ENCODE measurements at regions not wholly inside any gene's neighbourhood (a gene's known extent, or its start where the extent isn't known, plus 50 kb on each side); places are given as distances from the start of the nearest gene placed in this dataset.

DNA sequence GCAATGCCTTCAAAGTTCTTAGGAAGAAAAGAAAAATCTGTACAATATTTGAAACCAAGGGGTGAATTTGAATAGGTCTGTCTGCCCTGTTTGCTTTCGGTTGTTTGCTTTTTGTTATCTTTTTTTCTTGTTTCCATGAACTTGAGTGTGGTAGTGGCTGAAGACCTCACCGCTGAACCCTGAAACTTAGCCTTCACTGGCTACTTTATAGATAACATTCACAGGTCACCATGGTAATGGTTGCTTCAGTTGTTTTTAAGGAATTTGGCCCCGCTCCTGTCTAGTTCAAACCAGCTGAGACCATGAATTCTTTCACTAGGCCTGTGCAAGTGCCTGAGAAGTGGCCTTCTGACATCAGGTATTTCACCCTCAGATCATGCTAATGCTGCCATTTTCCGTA, 137.0 kb upstream of the PMFBP1 start:
- no peak for TF ChIP-seq TEAD4 (IDR thresholded peaks at IDR 0.05)
- TF ChIP-seq, protein P1, sequence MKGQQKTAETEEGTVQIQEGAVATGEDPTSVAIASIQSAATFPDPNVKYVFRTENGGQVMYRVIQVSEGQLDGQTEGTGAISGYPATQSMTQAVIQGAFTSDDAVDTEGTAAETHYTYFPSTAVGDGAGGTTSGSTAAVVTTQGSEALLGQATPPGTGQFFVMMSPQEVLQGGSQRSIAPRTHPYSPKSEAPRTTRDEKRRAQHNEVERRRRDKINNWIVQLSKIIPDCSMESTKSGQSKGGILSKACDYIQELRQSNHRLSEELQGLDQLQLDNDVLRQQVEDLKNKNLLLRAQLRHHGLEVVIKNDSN (IDR thresholded peaks at IDR 0.05) = no peak
- TF ChIP-seq ZBTB7A (IDR thresholded peaks at IDR 0.05; ENCODE audit: low read depth) = no peak
- no peak for TF ChIP-seq TAF1 (IDR thresholded peaks at IDR 0.05; ENCODE audit: low read depth)
- no peak for TF ChIP-seq EP300 (IDR thresholded peaks at IDR 0.05; ENCODE audit: borderline replicate concordance)
- TF ChIP-seq CREB1 (IDR thresholded peaks at IDR 0.05; ENCODE audit: low read depth) = no peak
- TF ChIP-seq MAX (IDR thresholded peaks at IDR 0.05) = no peak
- TF ChIP-seq TCF12 (IDR thresholded peaks at IDR 0.05; ENCODE audit: low read depth) = no peak
- TF ChIP-seq, protein P2, sequence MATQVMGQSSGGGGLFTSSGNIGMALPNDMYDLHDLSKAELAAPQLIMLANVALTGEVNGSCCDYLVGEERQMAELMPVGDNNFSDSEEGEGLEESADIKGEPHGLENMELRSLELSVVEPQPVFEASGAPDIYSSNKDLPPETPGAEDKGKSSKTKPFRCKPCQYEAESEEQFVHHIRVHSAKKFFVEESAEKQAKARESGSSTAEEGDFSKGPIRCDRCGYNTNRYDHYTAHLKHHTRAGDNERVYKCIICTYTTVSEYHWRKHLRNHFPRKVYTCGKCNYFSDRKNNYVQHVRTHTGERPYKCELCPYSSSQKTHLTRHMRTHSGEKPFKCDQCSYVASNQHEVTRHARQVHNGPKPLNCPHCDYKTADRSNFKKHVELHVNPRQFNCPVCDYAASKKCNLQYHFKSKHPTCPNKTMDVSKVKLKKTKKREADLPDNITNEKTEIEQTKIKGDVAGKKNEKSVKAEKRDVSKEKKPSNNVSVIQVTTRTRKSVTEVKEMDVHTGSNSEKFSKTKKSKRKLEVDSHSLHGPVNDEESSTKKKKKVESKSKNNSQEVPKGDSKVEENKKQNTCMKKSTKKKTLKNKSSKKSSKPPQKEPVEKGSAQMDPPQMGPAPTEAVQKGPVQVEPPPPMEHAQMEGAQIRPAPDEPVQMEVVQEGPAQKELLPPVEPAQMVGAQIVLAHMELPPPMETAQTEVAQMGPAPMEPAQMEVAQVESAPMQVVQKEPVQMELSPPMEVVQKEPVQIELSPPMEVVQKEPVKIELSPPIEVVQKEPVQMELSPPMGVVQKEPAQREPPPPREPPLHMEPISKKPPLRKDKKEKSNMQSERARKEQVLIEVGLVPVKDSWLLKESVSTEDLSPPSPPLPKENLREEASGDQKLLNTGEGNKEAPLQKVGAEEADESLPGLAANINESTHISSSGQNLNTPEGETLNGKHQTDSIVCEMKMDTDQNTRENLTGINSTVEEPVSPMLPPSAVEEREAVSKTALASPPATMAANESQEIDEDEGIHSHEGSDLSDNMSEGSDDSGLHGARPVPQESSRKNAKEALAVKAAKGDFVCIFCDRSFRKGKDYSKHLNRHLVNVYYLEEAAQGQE (IDR thresholded peaks at IDR 0.05; ENCODE audit: low read depth) = no peak
- no peak for TF ChIP-seq RAD21 (IDR thresholded peaks at IDR 0.05; ENCODE audit: low read depth)
- no peak for TF ChIP-seq YY1 (IDR thresholded peaks at IDR 0.05; ENCODE audit: low read depth)
- no peak for TF ChIP-seq CEBPB (IDR thresholded peaks at IDR 0.05)
- no peak for TF ChIP-seq FOXM1 (IDR thresholded peaks at IDR 0.05; ENCODE audit: borderline replicate concordance, low read depth)
- no peak for TF ChIP-seq NFIC (IDR thresholded peaks at IDR 0.05)

DNA sequence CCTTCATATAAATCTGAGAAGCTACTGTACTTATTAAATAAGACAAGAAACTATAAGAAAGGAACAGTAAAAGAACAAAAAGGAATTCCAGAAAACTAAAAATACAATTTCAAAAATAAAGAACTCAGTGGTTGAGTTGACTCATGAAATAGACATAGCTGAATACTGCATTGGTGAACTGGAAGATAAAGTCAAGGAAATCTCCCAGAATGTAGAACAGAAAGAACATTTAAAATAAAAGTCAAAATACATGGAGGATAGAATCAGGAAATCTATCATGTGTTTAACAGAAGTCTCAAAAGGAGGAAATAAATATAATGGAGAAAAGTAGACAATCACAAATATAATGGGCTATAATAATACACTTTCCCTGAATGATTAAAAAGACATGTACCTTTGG, 136.4 kb upstream of the PMFBP1 start:
- TF ChIP-seq NFIC (IDR thresholded peaks at IDR 0.05) (no peak), ZBTB7A (IDR thresholded peaks at IDR 0.05; ENCODE audit: low read depth) (no peak), EGR1 (IDR thresholded peaks at IDR 0.05) (no peak)

GRCh38 chr16:72302332-72302731, 130.4 kb upstream of the PMFBP1 start:
- no peak for TF ChIP-seq ZBTB7A (IDR thresholded peaks at IDR 0.05; ENCODE audit: low read depth)
- TF ChIP-seq NFIC (IDR thresholded peaks at IDR 0.05) = no peak

- TF ChIP-seq MAX (IDR thresholded peaks at IDR 0.05) (no peak), EP300 (IDR thresholded peaks at IDR 0.05; ENCODE audit: borderline replicate concordance) (no peak), NFIC (IDR thresholded peaks at IDR 0.05) (no peak), CEBPB (IDR thresholded peaks at IDR 0.05) (no peak), FOXM1 (IDR thresholded peaks at IDR 0.05; ENCODE audit: borderline replicate concordance, low read depth) (no peak)
- TF ChIP-seq, protein P2 (IDR thresholded peaks at IDR 0.05; ENCODE audit: low read depth) = no peak
Observed at GRCh38 chr16:72301523-72302236, 129.7 kb upstream of the PMFBP1 start.

DNA sequence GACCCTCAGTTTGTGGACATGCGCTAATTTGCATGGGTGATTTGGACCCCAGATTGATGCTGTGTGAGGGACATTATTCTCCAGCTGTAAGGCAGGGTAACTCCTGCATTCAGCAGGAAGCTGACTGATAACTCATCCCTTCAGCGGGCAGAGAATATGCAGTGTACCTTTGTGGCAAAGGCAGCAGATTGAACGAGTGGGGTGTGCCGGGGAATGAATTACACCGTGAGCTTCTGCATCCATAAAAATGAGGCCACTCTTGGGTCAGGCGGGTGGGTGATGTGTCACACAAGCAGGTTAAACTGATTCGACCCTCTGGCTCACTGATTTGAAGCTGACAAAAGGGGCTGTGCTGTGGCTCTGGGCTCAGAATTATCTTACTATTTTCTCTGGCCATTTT, 128.9 kb upstream of the PMFBP1 start:
- no peak for TF ChIP-seq RAD21 (IDR thresholded peaks at IDR 0.05; ENCODE audit: low read depth)

DNA sequence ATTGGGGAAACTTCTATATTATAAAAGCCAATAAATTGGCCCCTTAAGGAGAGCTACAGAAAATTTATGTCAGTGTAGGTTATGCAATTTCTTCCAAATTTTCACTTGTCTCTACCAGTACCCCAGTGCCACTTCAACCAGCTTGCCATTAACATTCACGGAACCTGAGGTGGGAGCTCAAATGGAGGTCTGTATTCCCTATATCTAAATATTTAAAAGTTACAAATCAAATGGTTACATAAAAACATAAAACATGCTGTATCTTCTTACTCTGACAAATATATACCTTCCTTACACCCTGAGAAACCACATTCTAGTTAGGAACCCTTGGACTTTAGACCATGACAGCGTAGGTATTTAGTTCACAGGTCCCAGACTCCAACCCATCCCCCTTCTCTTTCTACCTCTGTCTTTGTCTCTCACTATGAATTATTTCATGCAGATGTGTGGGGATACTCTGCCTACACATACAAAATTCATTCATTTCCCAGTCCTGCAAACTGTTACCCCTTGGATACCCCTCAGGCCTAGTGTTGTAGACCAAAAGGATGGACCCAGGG, 127.8 kb upstream of the PMFBP1 start:
- TF ChIP-seq TEAD4 (IDR thresholded peaks at IDR 0.05) = no peak

- TF ChIP-seq EP300 (IDR thresholded peaks at IDR 0.05; ENCODE audit: borderline replicate concordance) = no peak
Observed at GRCh38 chr16:72298961-72299360, 127.0 kb upstream of the PMFBP1 start.

DNA sequence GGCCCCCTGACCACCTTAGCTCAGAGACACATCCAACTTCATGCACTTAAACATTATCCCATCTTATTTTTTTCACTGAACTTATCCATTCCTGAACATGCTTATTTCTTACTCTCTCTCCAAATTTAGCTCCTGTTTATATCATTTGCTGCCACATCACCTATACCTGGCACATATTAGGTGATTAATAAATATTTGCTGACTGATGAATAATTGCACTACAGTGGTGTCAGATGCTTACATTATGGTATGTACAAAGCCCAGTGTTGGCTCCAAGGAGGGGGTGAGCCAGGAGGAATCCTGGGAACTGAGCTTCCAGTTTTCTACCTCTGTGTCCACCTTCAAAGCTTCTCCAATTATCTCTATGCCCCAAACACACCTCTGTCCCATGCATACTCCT, 124.0 kb upstream of the PMFBP1 start:
- TF ChIP-seq CEBPB (IDR thresholded peaks at IDR 0.05) (no peak), RAD21 (IDR thresholded peaks at IDR 0.05; ENCODE audit: low read depth) (no peak), FOXM1 (IDR thresholded peaks at IDR 0.05; ENCODE audit: borderline replicate concordance, low read depth) (no peak), MAX (IDR thresholded peaks at IDR 0.05) (no peak), EGR1 (IDR thresholded peaks at IDR 0.05) (no peak), YY1 (IDR thresholded peaks at IDR 0.05; ENCODE audit: low read depth) (no peak), TCF12 (IDR thresholded peaks at IDR 0.05; ENCODE audit: low read depth) (no peak), ZBTB7A (IDR thresholded peaks at IDR 0.05; ENCODE audit: low read depth) (no peak), NFIC (IDR thresholded peaks at IDR 0.05) (no peak), TAF1 (IDR thresholded peaks at IDR 0.05; ENCODE audit: low read depth) (no peak), EP300 (IDR thresholded peaks at IDR 0.05; ENCODE audit: borderline replicate concordance) (no peak), TEAD4 (IDR thresholded peaks at IDR 0.05) (no peak), CREB1 (IDR thresholded peaks at IDR 0.05; ENCODE audit: low read depth) (no peak)
- TF ChIP-seq, protein P1 (IDR thresholded peaks at IDR 0.05) = no peak
- TF ChIP-seq, protein P2 (IDR thresholded peaks at IDR 0.05; ENCODE audit: low read depth) = no peak
